ENCODE measurements at regions not wholly inside any gene's neighbourhood (a gene's known extent, or its start where the extent isn't known, plus 50 kb on each side); places are given as distances from the start of the nearest gene placed in this dataset.

DNA sequence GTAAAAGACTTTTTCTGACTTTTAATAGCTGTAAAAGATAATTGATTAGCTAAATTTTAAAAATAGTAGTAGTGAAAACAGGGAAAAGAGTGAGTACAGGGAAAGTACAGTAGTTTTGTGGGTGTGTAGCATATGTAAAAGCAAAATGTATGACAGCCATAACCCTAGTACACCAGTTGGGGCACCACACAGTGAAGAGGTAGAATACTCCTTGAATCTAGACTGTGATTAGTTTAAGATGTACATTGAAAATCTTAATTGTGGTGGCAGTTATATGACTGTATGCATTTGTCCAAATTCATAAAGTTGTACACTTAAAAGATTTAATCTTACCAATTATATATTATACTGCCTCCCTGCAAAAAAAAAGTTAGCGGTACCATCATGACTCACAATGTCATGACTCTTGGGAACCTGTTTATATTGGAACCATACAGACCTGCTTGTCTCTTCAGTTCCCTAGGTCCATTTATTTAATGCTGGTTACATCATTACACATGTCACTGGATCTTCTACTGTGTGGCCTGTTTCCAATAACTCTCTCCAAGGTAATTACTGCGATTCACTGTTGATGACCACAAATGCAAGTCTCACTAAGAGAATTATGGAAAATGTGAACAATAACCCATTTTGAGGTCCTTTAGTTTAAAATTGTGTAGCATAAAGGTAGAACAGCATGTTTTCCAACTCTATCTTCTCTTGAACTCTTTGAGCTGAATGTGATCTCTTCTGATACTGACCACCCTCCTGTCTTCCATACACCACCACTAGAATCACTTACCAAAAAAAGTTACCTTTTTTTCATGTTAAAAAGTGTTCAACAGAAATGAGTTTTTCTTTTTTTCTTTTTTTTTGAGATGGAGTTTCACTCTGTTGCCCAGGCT, 264.2 kb upstream of the AMIGO2 start:
- TF ChIP-seq ZFP37 (tag by site-specific recombination; IDR thresholded peaks at IDR 0.05) (no peak), EGR2 (tag by site-specific recombination; IDR thresholded peaks at IDR 0.05; ENCODE audit: low read depth) (no peak), HIC1 (tag by site-specific recombination; IDR thresholded peaks at IDR 0.05) (no peak), MZF1 (tag by site-specific recombination; IDR thresholded peaks at IDR 0.05; ENCODE audit: borderline replicate concordance) (no peak)
- TF ChIP-seq, protein P1, sequence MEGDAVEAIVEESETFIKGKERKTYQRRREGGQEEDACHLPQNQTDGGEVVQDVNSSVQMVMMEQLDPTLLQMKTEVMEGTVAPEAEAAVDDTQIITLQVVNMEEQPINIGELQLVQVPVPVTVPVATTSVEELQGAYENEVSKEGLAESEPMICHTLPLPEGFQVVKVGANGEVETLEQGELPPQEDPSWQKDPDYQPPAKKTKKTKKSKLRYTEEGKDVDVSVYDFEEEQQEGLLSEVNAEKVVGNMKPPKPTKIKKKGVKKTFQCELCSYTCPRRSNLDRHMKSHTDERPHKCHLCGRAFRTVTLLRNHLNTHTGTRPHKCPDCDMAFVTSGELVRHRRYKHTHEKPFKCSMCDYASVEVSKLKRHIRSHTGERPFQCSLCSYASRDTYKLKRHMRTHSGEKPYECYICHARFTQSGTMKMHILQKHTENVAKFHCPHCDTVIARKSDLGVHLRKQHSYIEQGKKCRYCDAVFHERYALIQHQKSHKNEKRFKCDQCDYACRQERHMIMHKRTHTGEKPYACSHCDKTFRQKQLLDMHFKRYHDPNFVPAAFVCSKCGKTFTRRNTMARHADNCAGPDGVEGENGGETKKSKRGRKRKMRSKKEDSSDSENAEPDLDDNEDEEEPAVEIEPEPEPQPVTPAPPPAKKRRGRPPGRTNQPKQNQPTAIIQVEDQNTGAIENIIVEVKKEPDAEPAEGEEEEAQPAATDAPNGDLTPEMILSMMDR (tag by site-specific recombination; IDR thresholded peaks at IDR 0.05), result no peak
- TF ChIP-seq, protein P2, sequence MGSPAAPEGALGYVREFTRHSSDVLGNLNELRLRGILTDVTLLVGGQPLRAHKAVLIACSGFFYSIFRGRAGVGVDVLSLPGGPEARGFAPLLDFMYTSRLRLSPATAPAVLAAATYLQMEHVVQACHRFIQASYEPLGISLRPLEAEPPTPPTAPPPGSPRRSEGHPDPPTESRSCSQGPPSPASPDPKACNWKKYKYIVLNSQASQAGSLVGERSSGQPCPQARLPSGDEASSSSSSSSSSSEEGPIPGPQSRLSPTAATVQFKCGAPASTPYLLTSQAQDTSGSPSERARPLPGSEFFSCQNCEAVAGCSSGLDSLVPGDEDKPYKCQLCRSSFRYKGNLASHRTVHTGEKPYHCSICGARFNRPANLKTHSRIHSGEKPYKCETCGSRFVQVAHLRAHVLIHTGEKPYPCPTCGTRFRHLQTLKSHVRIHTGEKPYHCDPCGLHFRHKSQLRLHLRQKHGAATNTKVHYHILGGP (tag by site-specific recombination; IDR thresholded peaks at IDR 0.05), result no peak
